ENCODE measurements at regions not wholly inside any gene's neighbourhood (a gene's known extent, or its start where the extent isn't known, plus 50 kb on each side); places are given as distances from the start of the nearest gene placed in this dataset.

- Mint-ChIP-seq H3K4me3 (ENCODE audit: unreplicated experiment) (no peak overlapping the region), H3K4me1 (ENCODE audit: insufficient read depth, unreplicated experiment) (no peaks in the 10 kb centered on the region), H3K9me3 (ENCODE audit: unreplicated experiment) (peaks cover 7% of the 10 kb centered on the region), H3K27me3 (ENCODE audit: insufficient read depth, unreplicated experiment) (no peaks in the 10 kb centered on the region), H3K36me3 (ENCODE audit: insufficient read depth, unreplicated experiment) (no peaks in the 10 kb centered on the region), H3K27ac (ENCODE audit: low read depth, unreplicated experiment) (no peak overlapping the region)
- intact Hi-C loops (cut with micrococcal nuclease) = no loop called here
- no peak for TF ChIP-seq CTCF (IDR thresholded peaks at IDR 0.05; ENCODE audit: unreplicated experiment)
- no peak for DNase-seq (ENCODE audit: unreplicated experiment)
- BruUV-seq (replicated peaks) = no TSS peak
- CTCF ChIA-PET = interaction anchor here (1.0 to 1.1 kb wide), 3 partner anchors 21 to 161 kb away, joined by 3 to 5 read pairs (median 3); no protein-coding TSS in a partner anchor
- POLR2A ChIA-PET = no interaction called here
Observed at GRCh38 chr1:170604065-170604464, 59.9 kb upstream of the PRRX1 start.

- CTCF ChIA-PET = interaction anchor here (0.6 to 1.0 kb wide), 4 partner anchors 11 to 161 kb away, joined by 3 to 5 read pairs (median 3); no protein-coding TSS in a partner anchor
- Mint-ChIP-seq H3K36me3 (ENCODE audit: insufficient read depth, unreplicated experiment) (no peaks in the 10 kb centered on the region), H3K9me3 (ENCODE audit: unreplicated experiment) (peaks cover 7% of the 10 kb centered on the region), H3K27ac (ENCODE audit: low read depth, unreplicated experiment) (no peak overlapping the region), H3K4me1 (ENCODE audit: insufficient read depth, unreplicated experiment) (no peaks in the 10 kb centered on the region), H3K4me3 (ENCODE audit: unreplicated experiment) (no peak overlapping the region), H3K27me3 (ENCODE audit: insufficient read depth, unreplicated experiment) (no peaks in the 10 kb centered on the region)
- POLR2A ChIA-PET = no interaction called here
- TF ChIP-seq CTCF (IDR thresholded peaks at IDR 0.05; ENCODE audit: unreplicated experiment) = no peak
- intact Hi-C loops (cut with micrococcal nuclease) = no loop called here
- DNase-seq (ENCODE audit: unreplicated experiment) = no peak
- BruUV-seq (replicated peaks) = no TSS peak
Observed at GRCh38 chr1:170604889-170605288, 59.0 kb upstream of the PRRX1 start.
